ENCODE measurements at regions not wholly inside any gene's neighbourhood (a gene's known extent, or its start where the extent isn't known, plus 50 kb on each side); places are given as distances from the start of the nearest gene placed in this dataset.

DNA sequence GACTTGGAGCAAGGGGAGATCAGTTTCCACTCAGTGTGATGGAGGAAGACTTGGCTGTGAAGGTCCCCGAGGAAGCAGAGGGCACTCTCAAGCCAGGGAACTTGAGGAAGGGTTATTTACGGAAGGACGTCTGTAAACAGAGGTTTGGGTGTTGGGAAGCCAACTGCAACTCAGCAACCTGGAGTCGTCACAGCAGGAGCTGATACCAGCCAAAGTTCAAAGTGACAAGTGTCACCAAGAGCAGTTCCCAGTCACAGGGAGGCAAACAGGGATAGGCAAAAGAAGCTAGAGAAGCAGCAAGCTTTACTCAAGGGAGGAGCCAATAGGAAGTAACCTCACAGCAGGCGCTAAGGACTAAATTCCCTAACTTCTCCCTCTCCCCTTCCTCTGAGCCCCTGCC is 205.5 kb downstream of the EFNB2 start:
- TF ChIP-seq, protein P1, sequence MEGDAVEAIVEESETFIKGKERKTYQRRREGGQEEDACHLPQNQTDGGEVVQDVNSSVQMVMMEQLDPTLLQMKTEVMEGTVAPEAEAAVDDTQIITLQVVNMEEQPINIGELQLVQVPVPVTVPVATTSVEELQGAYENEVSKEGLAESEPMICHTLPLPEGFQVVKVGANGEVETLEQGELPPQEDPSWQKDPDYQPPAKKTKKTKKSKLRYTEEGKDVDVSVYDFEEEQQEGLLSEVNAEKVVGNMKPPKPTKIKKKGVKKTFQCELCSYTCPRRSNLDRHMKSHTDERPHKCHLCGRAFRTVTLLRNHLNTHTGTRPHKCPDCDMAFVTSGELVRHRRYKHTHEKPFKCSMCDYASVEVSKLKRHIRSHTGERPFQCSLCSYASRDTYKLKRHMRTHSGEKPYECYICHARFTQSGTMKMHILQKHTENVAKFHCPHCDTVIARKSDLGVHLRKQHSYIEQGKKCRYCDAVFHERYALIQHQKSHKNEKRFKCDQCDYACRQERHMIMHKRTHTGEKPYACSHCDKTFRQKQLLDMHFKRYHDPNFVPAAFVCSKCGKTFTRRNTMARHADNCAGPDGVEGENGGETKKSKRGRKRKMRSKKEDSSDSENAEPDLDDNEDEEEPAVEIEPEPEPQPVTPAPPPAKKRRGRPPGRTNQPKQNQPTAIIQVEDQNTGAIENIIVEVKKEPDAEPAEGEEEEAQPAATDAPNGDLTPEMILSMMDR (IDR thresholded peaks at IDR 0.05; ENCODE audit: control extremely low read depth, extremely low read depth, low read depth, missing control alignments), result no peak
- ChIA-PET CTCF (no interaction called here), POLR2A (no interaction called here)
- no peak for DNase-seq (ENCODE audit: extremely low spot score)

- ChIA-PET CTCF (interaction anchor here (1.3 kb wide), 1 partner anchor 10 kb away, joined by 3 read pairs; no protein-coding TSS in a partner anchor), POLR2A (no interaction called here)
- no peak for DNase-seq (ENCODE audit: extremely low spot score)
- TF ChIP-seq, protein P1 (IDR thresholded peaks at IDR 0.05; ENCODE audit: control extremely low read depth, extremely low read depth, low read depth, missing control alignments), result no peak
Observed at GRCh38 chr13:106326751-106327150, 208.7 kb downstream of the EFNB2 start.

- CTCF ChIA-PET, result no interaction called here
- POLR2A ChIA-PET, result no interaction called here
- TF ChIP-seq, protein P1 (IDR thresholded peaks at IDR 0.05; ENCODE audit: control extremely low read depth, extremely low read depth, low read depth, missing control alignments), result no peak
- no peak for DNase-seq (ENCODE audit: extremely low spot score)
Observed at GRCh38 chr13:106324444-106324843, 211.0 kb downstream of the EFNB2 start.

DNA sequence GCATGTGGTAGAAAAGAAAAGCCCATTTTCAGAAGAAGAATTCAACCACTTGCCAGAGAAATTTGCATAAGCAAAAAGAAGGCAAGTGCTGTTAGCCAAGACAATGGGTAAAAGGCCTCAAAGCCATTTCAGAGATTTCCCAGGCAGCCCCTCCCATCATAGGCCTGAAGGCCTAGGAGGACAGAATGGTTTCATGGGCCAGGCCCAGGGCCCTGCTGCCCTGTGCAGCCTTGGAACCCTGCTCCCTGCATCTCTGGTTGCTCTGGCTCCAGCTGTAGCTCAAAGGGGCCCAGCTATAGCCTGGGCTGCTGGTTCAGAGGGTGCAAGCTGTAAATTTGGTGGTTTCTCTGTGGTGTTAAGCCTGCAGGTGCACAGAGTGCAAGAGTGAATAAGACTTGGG is 212.8 kb downstream of the EFNB2 start:
- ChIA-PET CTCF (interaction anchor here (0.9 to 1.1 kb wide), 2 partner anchors 13 to 20 kb away, joined by 3 read pairs; no protein-coding TSS in a partner anchor), POLR2A (no interaction called here)
- DNase-seq (ENCODE audit: extremely low spot score), result no peak
- TF ChIP-seq, protein P1 (IDR thresholded peaks at IDR 0.05; ENCODE audit: control extremely low read depth, extremely low read depth, low read depth, missing control alignments), result no peak

DNA sequence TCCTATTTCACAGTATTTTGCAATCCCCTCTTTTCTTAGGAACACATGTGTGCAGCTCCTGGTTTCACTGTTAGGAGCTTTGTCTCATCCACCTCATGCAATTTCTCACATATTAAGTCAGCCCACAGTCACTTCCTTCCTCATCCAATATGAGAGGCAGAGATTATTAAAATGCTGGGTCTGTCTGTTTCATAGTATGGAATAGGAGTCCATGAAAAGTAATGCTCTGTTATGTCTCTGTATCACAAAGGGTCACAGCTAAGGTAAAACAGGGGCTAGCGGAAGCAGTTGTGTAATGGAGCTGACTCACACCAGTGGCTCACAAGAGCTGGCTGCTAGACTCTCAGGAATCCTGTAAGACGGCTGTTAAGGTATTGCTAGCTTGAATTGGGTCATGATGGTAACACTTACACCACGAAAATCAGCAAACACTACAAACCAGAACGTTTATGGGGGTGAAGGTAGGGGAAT is 216.5 kb downstream of the EFNB2 start:
- CTCF ChIA-PET, result no interaction called here
- TF ChIP-seq, protein P1 (IDR thresholded peaks at IDR 0.05; ENCODE audit: control extremely low read depth, extremely low read depth, low read depth, missing control alignments), result no peak
- DNase-seq (ENCODE audit: extremely low spot score), result no peak
- POLR2A ChIA-PET, result no interaction called here

GRCh38 chr13:106314417-106314816 is 221.0 kb downstream of the EFNB2 start:
- POLR2A ChIA-PET, result no interaction called here
- TF ChIP-seq, protein P1 (IDR thresholded peaks at IDR 0.05; ENCODE audit: control extremely low read depth, extremely low read depth, low read depth, missing control alignments), result no peak
- CTCF ChIA-PET, result no interaction called here
- DNase-seq (ENCODE audit: extremely low spot score), result no peak

- no peak for DNase-seq (ENCODE audit: extremely low spot score)
- ChIA-PET POLR2A (no interaction called here), CTCF (no interaction called here)
- TF ChIP-seq, protein P1 (IDR thresholded peaks at IDR 0.05; ENCODE audit: control extremely low read depth, extremely low read depth, low read depth, missing control alignments), result no peak
Observed at GRCh38 chr13:106311004-106311403, 224.5 kb downstream of the EFNB2 start.
